HEK293 (cell line): ENCODE measurements at regions not wholly inside any gene's neighbourhood (a gene's known extent, or its start where the extent isn't known, plus 50 kb on each side); places are given as distances from the start of the nearest gene placed in this dataset.

Experiments used
- ZNF404 ChIP-seq: fragments of 450-650 bp; formaldehyde crosslinking; IDR thresholded peaks from 2 replicates; pipeline ENCODE4 v1.5.1; 2017; ENCODE audit warnings: missing biosample characterization, missing genetic modification characterization
- ZNF785 ChIP-seq: fragments of 450-650 bp; formaldehyde crosslinking; IDR thresholded peaks from 2 replicates; pipeline ENCODE4 v1.5.1; 2016; ENCODE audit warnings: missing biosample characterization, missing genetic modification characterization
- ZSCAN5A ChIP-seq: fragments of 450-650 bp; formaldehyde crosslinking; IDR thresholded peaks from 2 replicates; pipeline ENCODE4 v1.5.1; 2016; ENCODE audit warnings: missing biosample characterization, missing genetic modification characterization

GRCh38 chr10:105691811-105692210 lies 1050.7 kb downstream of the SORCS3 start:
- TF ChIP-seq ZNF785 (tag by site-specific recombination), result no peak
- no peak for TF ChIP-seq ZSCAN5A (tag by site-specific recombination)
- TF ChIP-seq ZNF404 (tag by site-specific recombination), result no peak
